HCT116 (cell line): ENCODE measurements at regions not wholly inside any gene's neighbourhood (a gene's known extent, or its start where the extent isn't known, plus 50 kb on each side); places are given as distances from the start of the nearest gene placed in this dataset.

Source experiments
- ATAC-seq: fragments of 200-7000 bp; cut with Tn5 transposase; 2 replicates; pipeline ENCODE4 v1.9.1; 2020; ENCODE audit warnings: mild to moderate bottlenecking, moderate library complexity
- BruUV-seq: library from RNA; stranded (reverse); fragments of 400-500 nt; replicated peaks from 2 replicates; lab custom pipeline; 2021; lab: Mats Ljungman, UMichigan
- CTCF ChIA-PET: fragments of 300-600 bp; sonication (Branson Sonifier 250); formaldehyde crosslinking; loops from one replicate; lab custom pipeline; 2021; ENCODE audit warnings: antibody characterized with exemption; lab: Charles Lee
- POLR2A ChIA-PET: fragments of 300-600, 350-600 bp; sonication (Branson Sonifier 250); formaldehyde crosslinking; loops from one replicate; lab custom pipeline; 2021; ENCODE audit warnings: antibody characterized with exemption; lab: Charles Lee
- RAD21 ChIA-PET, 2 experiments: fragments of 300-600 bp; sonication (Branson Sonifier 250); formaldehyde crosslinking; loops; one replicate each; lab custom pipeline; 2023; ENCODE audit warnings: low total read pairs in 2 of 2; ENCODE audit not compliant: uncharacterized antibody in 2 of 2, unreplicated experiment in 2 of 2, low non-redundant PET in 1 of 2; lab: Charles Lee
- DNase-seq: peaks from one replicate; pipeline ENCODE4 v3.0.0-alpha.2; 2010; ENCODE audit warnings: low read depth, low spot score
- H2AFZ ChIP-seq: fragments of 200-600 bp; shearing (Covaris generic), sonication (generic); 2 replicates; pipeline ENCODE4 v1.6.1; 2017; ENCODE audit warnings: low read depth, mixed run types, mixed read lengths, antibody characterized with exemption, low read length; ENCODE audit not compliant: poor library complexity, severe bottlenecking
- H3K27ac ChIP-seq: 2 replicates; pipeline ENCODE4 v1.5.1; 2012; ENCODE audit warnings: low read depth, low read length
- H3K27me3 ChIP-seq: fragments of 200-600 bp; sonication (generic); 2 replicates; pipeline ENCODE4 v1.6.1; 2016; ENCODE audit warnings: mixed run types, low read length, mixed read lengths; ENCODE audit not compliant: insufficient read depth
- H3K36me3 ChIP-seq, 2 experiments: fragments of 200-500 bp in 1 of 2; fragments of 200-600 bp in 1 of 2; sonication (Bioruptor generic) in 1 of 2; sonication (generic) in 1 of 2; 2 replicates each; pipeline versions ENCODE4 v1.5.1 to v1.6.1; 2014 to 2016; ENCODE audit warnings: low read length in 2 of 2, inconsistent platforms in 1 of 2, mixed read lengths in 1 of 2, mixed run types in 1 of 2; ENCODE audit not compliant: insufficient read depth in 2 of 2, control insufficient read depth in 1 of 2
- H3K4me1 ChIP-seq, 2 experiments: fragments of 200-600 bp in 1 of 2; sonication (generic) in 1 of 2; 2 replicates each; pipeline versions ENCODE4 v1.5.1 to v1.6.1; 2012 to 2017; ENCODE audit warnings: low read length in 2 of 2, inconsistent platforms in 1 of 2, mild to moderate bottlenecking in 1 of 2, mixed read lengths in 1 of 2, mixed run types in 1 of 2, moderate library complexity in 1 of 2; ENCODE audit not compliant: insufficient read depth in 2 of 2, control insufficient read depth in 1 of 2
- H3K4me2 ChIP-seq: fragments of 200-600 bp; sonication (generic); 2 replicates; pipeline ENCODE4 v1.6.1; 2017; ENCODE audit warnings: mixed run types, low read length, mixed read lengths
- H3K4me3 ChIP-seq, 2 experiments: fragments of 200-600 bp in 1 of 2; sonication (generic) in 1 of 2; replicated peaks in 1 of 2; 2 replicates each; pipeline ENCODE4 v1.5.1; 2011 to 2016; ENCODE audit warnings: low read length in 2 of 2, control low read depth in 1 of 2, low read depth in 1 of 2, mild to moderate bottlenecking in 1 of 2, mixed read lengths in 1 of 2, mixed run types in 1 of 2
- H3K79me2 ChIP-seq: fragments of 200-600 bp; sonication (generic); 2 replicates; pipeline ENCODE4 v1.6.1; 2017; ENCODE audit warnings: mild to moderate bottlenecking, mixed run types, low read length, moderate library complexity, mixed read lengths; ENCODE audit not compliant: insufficient read depth
- H3K9ac ChIP-seq: fragments of 200-600 bp; sonication (generic); 2 replicates; pipeline ENCODE4 v1.6.1; 2016; ENCODE audit warnings: low read length, mixed read lengths
- H3K9me2 ChIP-seq: fragments of 200-600 bp; sonication (generic), shearing (Covaris generic); 2 replicates; pipeline ENCODE4 v1.6.1; 2017; ENCODE audit warnings: mixed run types, mild to moderate bottlenecking, moderate library complexity; ENCODE audit not compliant: insufficient read depth
- H3K9me3 ChIP-seq, 2 experiments: fragments of 200-500 bp in 1 of 2; fragments of 200-600 bp in 1 of 2; sonication (Bioruptor generic) in 1 of 2; sonication (generic) in 1 of 2; 2 replicates each; pipeline ENCODE4 v1.6.1; 2014 to 2017; ENCODE audit warnings: low read length in 2 of 2, mixed read lengths in 2 of 2, inconsistent platforms in 1 of 2, low read depth in 1 of 2, mild to moderate bottlenecking in 1 of 2, mixed run types in 1 of 2, moderate library complexity in 1 of 2; ENCODE audit not compliant: control insufficient read depth in 1 of 2, insufficient read depth in 1 of 2
- H4K20me1 ChIP-seq: fragments of 200-600 bp; sonication (generic), shearing (Covaris generic); 2 replicates; pipeline ENCODE4 v1.6.1; 2017; ENCODE audit warnings: mixed run types, mild to moderate bottlenecking, moderate library complexity; ENCODE audit not compliant: insufficient read depth
- POLR2AphosphoS5 ChIP-seq: IDR thresholded peaks from 2 replicates; pipeline ENCODE4 v1.6.1; 2011; ENCODE audit warnings: mild to moderate bottlenecking, low read depth, low read length, moderate library complexity
- ZNF274 ChIP-seq: fragments of 200-500 bp; sonication (Bioruptor generic); IDR thresholded peaks from 2 replicates; pipeline ENCODE4 v1.6.1; 2014; ENCODE audit warnings: mild to moderate bottlenecking, low read depth, low read length, inconsistent platforms
- intact Hi-C: fragments of 100-400 bp; cut with micrococcal nuclease; formaldehyde crosslinking; loops from 2 replicates; pipeline ENCODE4 v1.10.0; 2022
- TF ChIP-seq, protein P1 (sequence below): IDR thresholded peaks from 2 replicates; pipeline ENCODE4 v1.6.1; 2012; ENCODE audit warnings: low read depth
- TF ChIP-seq, protein P2 (sequence below): IDR thresholded peaks from 2 replicates; pipeline ENCODE4 v1.6.1; 2011; ENCODE audit warnings: mild to moderate bottlenecking, low read length, moderate library complexity; ENCODE audit not compliant: insufficient replicate concordance; ENCODE audit errors: extremely low read depth

- POLR2A ChIA-PET, result no interaction called here
These were observed 82.6 kb downstream of the ASB1 start for GRCh38 chr2:238509151-238509835.

More at GRCh38 chr2:238509151-238509835, 82.6 kb downstream of the ASB1 start:
- H3K4me1 ChIP-seq, result no peaks in the 10 kb centered on the region
- intact Hi-C loops, result no loop called here
- no peaks in the 10 kb centered on the region for H3K9me3 ChIP-seq
- H2AFZ ChIP-seq, result no peak overlapping the region
- CTCF ChIA-PET, result no interaction called here
- no peaks in the 10 kb centered on the region for H3K79me2 ChIP-seq
- H3K4me2 ChIP-seq, result no peak overlapping the region
- H4K20me1 ChIP-seq, result no peaks in the 10 kb centered on the region
- no TSS peak for BruUV-seq
- ATAC-seq (no peak), DNase-seq (no peak)
- no peaks in the 10 kb centered on the region for H3K36me3 ChIP-seq
- H3K27me3 ChIP-seq, result 0 out of 2 replicates have a peak, but pooled peaks cover 5% of the 10 kb centered on the region
- H3K9me2 ChIP-seq, result no peaks in the 10 kb centered on the region
- no peak overlapping the region for H3K9ac ChIP-seq
- no peak overlapping the region for H3K4me3 ChIP-seq
- TF ChIP-seq, protein P1, sequence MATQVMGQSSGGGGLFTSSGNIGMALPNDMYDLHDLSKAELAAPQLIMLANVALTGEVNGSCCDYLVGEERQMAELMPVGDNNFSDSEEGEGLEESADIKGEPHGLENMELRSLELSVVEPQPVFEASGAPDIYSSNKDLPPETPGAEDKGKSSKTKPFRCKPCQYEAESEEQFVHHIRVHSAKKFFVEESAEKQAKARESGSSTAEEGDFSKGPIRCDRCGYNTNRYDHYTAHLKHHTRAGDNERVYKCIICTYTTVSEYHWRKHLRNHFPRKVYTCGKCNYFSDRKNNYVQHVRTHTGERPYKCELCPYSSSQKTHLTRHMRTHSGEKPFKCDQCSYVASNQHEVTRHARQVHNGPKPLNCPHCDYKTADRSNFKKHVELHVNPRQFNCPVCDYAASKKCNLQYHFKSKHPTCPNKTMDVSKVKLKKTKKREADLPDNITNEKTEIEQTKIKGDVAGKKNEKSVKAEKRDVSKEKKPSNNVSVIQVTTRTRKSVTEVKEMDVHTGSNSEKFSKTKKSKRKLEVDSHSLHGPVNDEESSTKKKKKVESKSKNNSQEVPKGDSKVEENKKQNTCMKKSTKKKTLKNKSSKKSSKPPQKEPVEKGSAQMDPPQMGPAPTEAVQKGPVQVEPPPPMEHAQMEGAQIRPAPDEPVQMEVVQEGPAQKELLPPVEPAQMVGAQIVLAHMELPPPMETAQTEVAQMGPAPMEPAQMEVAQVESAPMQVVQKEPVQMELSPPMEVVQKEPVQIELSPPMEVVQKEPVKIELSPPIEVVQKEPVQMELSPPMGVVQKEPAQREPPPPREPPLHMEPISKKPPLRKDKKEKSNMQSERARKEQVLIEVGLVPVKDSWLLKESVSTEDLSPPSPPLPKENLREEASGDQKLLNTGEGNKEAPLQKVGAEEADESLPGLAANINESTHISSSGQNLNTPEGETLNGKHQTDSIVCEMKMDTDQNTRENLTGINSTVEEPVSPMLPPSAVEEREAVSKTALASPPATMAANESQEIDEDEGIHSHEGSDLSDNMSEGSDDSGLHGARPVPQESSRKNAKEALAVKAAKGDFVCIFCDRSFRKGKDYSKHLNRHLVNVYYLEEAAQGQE, result no peak
- TF ChIP-seq POLR2AphosphoS5 (no peak), ZNF274 (no peak)
- TF ChIP-seq, protein P2, sequence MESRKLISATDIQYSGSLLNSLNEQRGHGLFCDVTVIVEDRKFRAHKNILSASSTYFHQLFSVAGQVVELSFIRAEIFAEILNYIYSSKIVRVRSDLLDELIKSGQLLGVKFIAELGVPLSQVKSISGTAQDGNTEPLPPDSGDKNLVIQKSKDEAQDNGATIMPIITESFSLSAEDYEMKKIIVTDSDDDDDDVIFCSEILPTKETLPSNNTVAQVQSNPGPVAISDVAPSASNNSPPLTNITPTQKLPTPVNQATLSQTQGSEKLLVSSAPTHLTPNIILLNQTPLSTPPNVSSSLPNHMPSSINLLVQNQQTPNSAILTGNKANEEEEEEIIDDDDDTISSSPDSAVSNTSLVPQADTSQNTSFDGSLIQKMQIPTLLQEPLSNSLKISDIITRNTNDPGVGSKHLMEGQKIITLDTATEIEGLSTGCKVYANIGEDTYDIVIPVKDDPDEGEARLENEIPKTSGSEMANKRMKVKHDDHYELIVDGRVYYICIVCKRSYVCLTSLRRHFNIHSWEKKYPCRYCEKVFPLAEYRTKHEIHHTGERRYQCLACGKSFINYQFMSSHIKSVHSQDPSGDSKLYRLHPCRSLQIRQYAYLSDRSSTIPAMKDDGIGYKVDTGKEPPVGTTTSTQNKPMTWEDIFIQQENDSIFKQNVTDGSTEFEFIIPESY, result no peak
- RAD21 ChIA-PET, result no interaction called here
- H3K27ac ChIP-seq, result no peak overlapping the region
